HG02852 (cell line): ENCODE measurements at regions not wholly inside any gene's neighbourhood (a gene's known extent, or its start where the extent isn't known, plus 50 kb on each side); places are given as distances from the start of the nearest gene placed in this dataset.

Experiments
- ATAC-seq: cut with Tn5 transposase; IDR thresholded peaks from one replicate; pipeline ENCODE4 v1.9.1; 2021; ENCODE audit warnings: mild to moderate bottlenecking, moderate library complexity; ENCODE audit not compliant: unreplicated experiment

GRCh38 chr9:85268131-85268530, 473.6 kb downstream of the AGTPBP1 start:
- no peak for ATAC-seq

- ATAC-seq, result no peak
Observed at GRCh38 chr9:85264695-85265094, 477.1 kb downstream of the AGTPBP1 start.

GRCh38 chr9:85263288-85263687, 478.5 kb downstream of the AGTPBP1 start:
- no peak for ATAC-seq

GRCh38 chr9:85262333-85262732, 479.4 kb downstream of the AGTPBP1 start:
- ATAC-seq, result no peak

- no peak for ATAC-seq
Observed at GRCh38 chr9:85260275-85260845, 481.4 kb downstream of the AGTPBP1 start.

GRCh38 chr9:85258823-85259370, 482.9 kb downstream of the AGTPBP1 start:
- ATAC-seq, result no peak

GRCh38 chr9:85258236-85258635, 483.5 kb downstream of the AGTPBP1 start:
- no peak for ATAC-seq

- no peak for ATAC-seq
Observed at GRCh38 chr9:85249313-85249621, 492.5 kb downstream of the AGTPBP1 start.

- no peak for ATAC-seq
Observed at GRCh38 chr9:85248514-85249312, 493.0 kb downstream of the AGTPBP1 start.

GRCh38 chr9:85246541-85246940, 495.2 kb downstream of the AGTPBP1 start:
- ATAC-seq, result no peak

GRCh38 chr9:85244856-85245255, 496.9 kb downstream of the AGTPBP1 start:
- no peak for ATAC-seq

GRCh38 chr9:85243977-85244376, 497.8 kb downstream of the AGTPBP1 start:
- no peak for ATAC-seq

GRCh38 chr9:85237478-85237877, 504.3 kb downstream of the AGTPBP1 start:
- no peak for ATAC-seq

GRCh38 chr9:85230081-85230480, 511.7 kb downstream of the AGTPBP1 start:
- ATAC-seq, result no peak

- no peak for ATAC-seq
Observed at GRCh38 chr9:85228111-85228855, 513.5 kb downstream of the AGTPBP1 start.

- ATAC-seq, result no peak
Observed at GRCh38 chr9:85225180-85225579, 516.6 kb downstream of the AGTPBP1 start.

GRCh38 chr9:85224729-85225128, 517.0 kb downstream of the AGTPBP1 start:
- no peak for ATAC-seq

GRCh38 chr9:85224301-85224700, 517.5 kb downstream of the AGTPBP1 start:
- no peak for ATAC-seq

GRCh38 chr9:85223506-85224125, 518.1 kb downstream of the AGTPBP1 start:
- no peak for ATAC-seq

- no peak for ATAC-seq
Observed at GRCh38 chr9:85216601-85217000, 525.2 kb downstream of the AGTPBP1 start.

- no peak for ATAC-seq
Observed at GRCh38 chr9:85215961-85216360, 525.8 kb downstream of the AGTPBP1 start.
